ENCODE measurements at regions not wholly inside any gene's neighbourhood (a gene's known extent, or its start where the extent isn't known, plus 50 kb on each side); places are given as distances from the start of the nearest gene placed in this dataset.

DNA sequence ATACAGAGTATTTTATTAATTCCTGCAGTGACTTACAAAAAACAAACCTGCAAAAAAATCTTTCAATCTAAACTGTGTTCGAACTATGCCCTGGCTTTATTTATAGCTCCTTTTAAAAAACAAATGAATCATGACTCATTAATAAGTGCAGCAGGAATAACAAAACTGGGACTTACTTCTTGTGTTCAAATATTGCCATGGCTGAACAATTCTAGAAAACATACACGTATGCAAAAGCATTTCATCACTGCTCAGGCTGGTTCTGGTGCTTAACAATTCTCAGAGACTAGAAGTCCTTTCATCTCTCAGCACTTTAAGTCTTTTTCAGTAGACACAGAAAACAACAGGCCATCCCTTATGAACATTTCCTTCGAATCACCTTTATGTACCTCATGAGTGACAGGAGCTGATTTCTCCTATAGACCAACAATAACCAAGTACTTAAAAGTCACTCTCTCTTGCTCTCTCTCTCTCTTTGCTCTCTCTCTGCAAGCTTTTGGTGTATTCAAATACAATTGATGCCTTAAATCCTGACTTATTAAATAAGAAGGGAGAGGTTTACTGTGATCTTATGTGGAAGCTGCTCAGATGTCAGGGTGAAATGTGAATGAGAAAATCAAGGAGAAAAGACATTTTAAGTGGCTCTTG, 268.8 kb downstream of the TTC8 start:
- POLR2A ChIA-PET (ENCODE audit: partially characterized antibody): no interaction called here
- Histone ChIP-seq H3K14ac (ENCODE audit: insufficient read length) (no peak overlapping the region), H3K23me2 (ENCODE audit: low read depth, low read length) (no peaks in the 10 kb centered on the region; the same call in 1 of the 2 replicates), H2AFZ (ENCODE audit: low read length) (no peak overlapping the region), H2BK120ac (replicated peaks; ENCODE audit: low read depth, low read length) (no peak overlapping the region), H3K9ac (replicated peaks in 1 of 4; ENCODE audit: extremely low read depth in 1 of 4, low read depth in 3 of 4, low read length in 3 of 4) (no peak overlapping the region), H2BK15ac (ENCODE audit: low read length) (no peak overlapping the region), H3K79me2 (ENCODE audit: control insufficient read depth in 1 of 2, insufficient read depth in 2 of 2, low read length in 2 of 2) (no peaks in the 10 kb centered on the region), H3K4me3 (ENCODE audit: extremely low read depth in 1 of 4, insufficient read depth in 2 of 4, low read depth in 3 of 4, low read length in 4 of 4) (no peak overlapping the region), H4K8ac (ENCODE audit: extremely low read depth, insufficient read depth, low read length) (no peak overlapping the region), H3K36me3 (ENCODE audit: control insufficient read depth in 2 of 4, insufficient read depth in 4 of 4, low read length in 3 of 4) (no peaks in the 10 kb centered on the region), H2BK5ac (ENCODE audit: low read depth, low read length) (no peak overlapping the region), H2BK12ac (ENCODE audit: low read depth, low read length) (no peak overlapping the region), H2BK20ac (ENCODE audit: low read length) (no peak overlapping the region), H3K4me2 (ENCODE audit: insufficient read depth in 1 of 2, low read depth in 2 of 2, low read length in 2 of 2) (no peak overlapping the region), H3K18ac (ENCODE audit: extremely low read depth, low read length) (no peak overlapping the region), H4K5ac (ENCODE audit: insufficient read length, low read depth, low read length) (no peak overlapping the region), H3K56ac (replicated peaks; ENCODE audit: insufficient read length, low read depth, low read length) (no peak overlapping the region), H4K20me1 (replicated peaks in 1 of 2; ENCODE audit: control insufficient read depth in 1 of 2, insufficient read depth in 2 of 2, low read length in 2 of 2) (no peaks in the 10 kb centered on the region), H3K79me1 (ENCODE audit: low read depth, low read length) (no peaks in the 10 kb centered on the region), H4K91ac (replicated peaks; ENCODE audit: insufficient read length, low read length) (no peak overlapping the region), H3K4ac (replicated peaks; ENCODE audit: insufficient read length, low read depth, low read length) (no peak overlapping the region), H3K4me1 (replicated peaks in 1 of 4; ENCODE audit: control insufficient read depth in 3 of 4, insufficient read depth in 4 of 4, low read length in 3 of 4) (no peaks in the 10 kb centered on the region), H3K27ac (ENCODE audit: low read depth, low read length) (no peak overlapping the region), H3K27me3 (replicated peaks in 1 of 4; ENCODE audit: control insufficient read depth in 3 of 4, extremely low read depth in 1 of 4, insufficient read depth in 3 of 4, low read length in 3 of 4) (no peaks in the 10 kb centered on the region; a peak in 1 of 7 replicates), H3K23ac (ENCODE audit: insufficient read length) (no peak overlapping the region), H2AK5ac (ENCODE audit: low read depth, low read length) (no peak overlapping the region), H3K9me3 (ENCODE audit: insufficient read depth in 2 of 2, low read depth in 1 of 2, low read length in 1 of 2) (no peaks in the 10 kb centered on the region)
- 94% methylated on average over 3 of the region's 3 CpGs; no CpG with 5 or more reads in 1 of the 2 experiments for WGBS, 2 experiments (ENCODE audit: extremely low coverage in 1 of 2, insufficient coverage in 1 of 2, insufficient read length in 1 of 2, insufficient replicate concordance in 2 of 2, low coverage in 1 of 2, low lambda C conversion rate in 2 of 2, missing lambda C conversion rate in 1 of 2)
- CTCF ChIA-PET (ENCODE audit: partially characterized antibody): interaction anchor here (1.2 to 1.5 kb wide), 2 partner anchors 10 to 167 kb away, joined by 3 to 5 read pairs; no protein-coding TSS in a partner anchor
- TF ChIP-seq MAFK (IDR thresholded peaks at IDR 0.05; ENCODE audit: low read depth, low read length): no peak
- no peak for TF ChIP-seq RFX5 (IDR thresholded peaks at IDR 0.05; ENCODE audit: borderline replicate concordance, low read depth, low read length)
- no peak for TF ChIP-seq JUND (IDR thresholded peaks at IDR 0.05; ENCODE audit: low read length)
- FAIRE-seq (no peak), DNase-seq (ENCODE audit: low read depth in 1 of 2, low spot score in 2 of 2) (no peak)

All from H1 (cell line).